LNCaP clone FGC (cell line): ENCODE measurements at regions not wholly inside any gene's neighbourhood (a gene's known extent, or its start where the extent isn't known, plus 50 kb on each side); places are given as distances from the start of the nearest gene placed in this dataset.

Experiments
- DNase-seq: peaks from one replicate; pipeline ENCODE4 v3.0.0-alpha.2; 2011; ENCODE audit warnings: low read depth
- H3K4me3 ChIP-seq: 2 replicates; pipeline ENCODE4 v1.5.1; 2011; ENCODE audit warnings: mild to moderate bottlenecking, low read depth, low read length, control low read depth
- TF ChIP-seq, protein P1 (sequence below): IDR thresholded peaks from 2 replicates; pipeline ENCODE4 v1.5.1; 2012; ENCODE audit warnings: mild to moderate bottlenecking; ENCODE audit not compliant: control insufficient read depth, insufficient read depth; ENCODE audit errors: extremely low read depth

DNA sequence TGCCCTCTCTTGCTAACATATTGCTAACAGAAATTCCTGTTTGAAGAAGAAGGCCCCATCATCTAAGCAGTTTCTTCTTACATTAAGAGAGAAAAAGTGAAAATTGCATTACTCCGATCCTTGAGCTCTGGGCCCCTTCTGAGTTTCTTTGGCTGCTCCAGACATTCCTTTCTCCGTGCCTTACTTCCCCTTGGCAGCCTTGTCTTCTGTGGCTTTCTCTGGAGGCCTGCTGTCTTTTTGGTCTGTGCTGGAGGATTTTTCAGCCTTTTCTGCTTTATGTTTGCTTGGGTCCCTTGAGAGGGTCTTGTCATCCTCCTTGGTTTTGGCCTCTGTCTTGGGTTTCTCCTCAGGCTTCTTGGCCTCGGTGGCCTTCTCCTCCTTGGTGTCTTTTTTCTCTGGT, 378.8 kb upstream of the CHD6 start:
- TF ChIP-seq, protein P1, sequence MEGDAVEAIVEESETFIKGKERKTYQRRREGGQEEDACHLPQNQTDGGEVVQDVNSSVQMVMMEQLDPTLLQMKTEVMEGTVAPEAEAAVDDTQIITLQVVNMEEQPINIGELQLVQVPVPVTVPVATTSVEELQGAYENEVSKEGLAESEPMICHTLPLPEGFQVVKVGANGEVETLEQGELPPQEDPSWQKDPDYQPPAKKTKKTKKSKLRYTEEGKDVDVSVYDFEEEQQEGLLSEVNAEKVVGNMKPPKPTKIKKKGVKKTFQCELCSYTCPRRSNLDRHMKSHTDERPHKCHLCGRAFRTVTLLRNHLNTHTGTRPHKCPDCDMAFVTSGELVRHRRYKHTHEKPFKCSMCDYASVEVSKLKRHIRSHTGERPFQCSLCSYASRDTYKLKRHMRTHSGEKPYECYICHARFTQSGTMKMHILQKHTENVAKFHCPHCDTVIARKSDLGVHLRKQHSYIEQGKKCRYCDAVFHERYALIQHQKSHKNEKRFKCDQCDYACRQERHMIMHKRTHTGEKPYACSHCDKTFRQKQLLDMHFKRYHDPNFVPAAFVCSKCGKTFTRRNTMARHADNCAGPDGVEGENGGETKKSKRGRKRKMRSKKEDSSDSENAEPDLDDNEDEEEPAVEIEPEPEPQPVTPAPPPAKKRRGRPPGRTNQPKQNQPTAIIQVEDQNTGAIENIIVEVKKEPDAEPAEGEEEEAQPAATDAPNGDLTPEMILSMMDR: no peak
- no peak for DNase-seq
- H3K4me3 ChIP-seq: no peak overlapping the region

DNA sequence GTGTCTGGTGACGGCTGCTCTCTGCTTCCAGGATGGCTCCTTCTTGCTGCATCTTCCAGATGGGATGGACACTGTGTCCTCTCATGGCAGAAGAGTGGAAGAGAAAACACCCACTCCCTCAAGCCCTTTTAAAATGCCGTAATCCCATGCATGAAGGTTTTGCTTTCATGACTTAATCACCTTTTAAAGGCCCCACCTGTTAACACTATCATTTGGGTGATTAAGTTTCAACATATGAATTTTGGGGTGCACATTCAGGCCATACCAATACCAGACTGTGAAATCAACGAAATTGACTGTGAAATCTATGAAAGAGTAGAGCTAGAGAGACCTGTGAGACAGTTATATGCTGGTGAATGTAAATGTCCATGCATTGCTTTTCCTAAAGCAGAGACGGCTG, 374.3 kb upstream of the CHD6 start:
- H3K4me3 ChIP-seq: no peak overlapping the region
- DNase-seq: no peak
- TF ChIP-seq, protein P1: no peak

DNA sequence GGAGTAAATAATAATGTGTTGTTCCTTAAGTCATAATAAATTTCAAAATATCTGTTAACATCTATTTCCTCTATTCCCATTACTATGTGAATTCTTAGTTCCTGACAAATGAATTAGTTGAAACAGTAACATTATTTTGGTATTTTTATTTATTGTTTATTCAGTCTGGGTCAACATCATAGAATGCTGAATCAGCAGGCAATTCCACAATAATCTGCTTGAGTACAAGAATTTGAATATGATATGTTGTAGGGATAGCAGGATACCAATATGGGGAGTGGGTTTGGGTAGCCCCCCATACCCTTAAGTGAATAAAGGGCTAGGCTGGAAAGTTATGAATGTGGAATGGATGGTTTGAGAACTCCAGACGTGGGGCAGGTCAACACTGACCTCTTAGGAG, 373.2 kb upstream of the CHD6 start:
- no peak for DNase-seq
- TF ChIP-seq, protein P1: no peak
- no peak overlapping the region for H3K4me3 ChIP-seq

DNA sequence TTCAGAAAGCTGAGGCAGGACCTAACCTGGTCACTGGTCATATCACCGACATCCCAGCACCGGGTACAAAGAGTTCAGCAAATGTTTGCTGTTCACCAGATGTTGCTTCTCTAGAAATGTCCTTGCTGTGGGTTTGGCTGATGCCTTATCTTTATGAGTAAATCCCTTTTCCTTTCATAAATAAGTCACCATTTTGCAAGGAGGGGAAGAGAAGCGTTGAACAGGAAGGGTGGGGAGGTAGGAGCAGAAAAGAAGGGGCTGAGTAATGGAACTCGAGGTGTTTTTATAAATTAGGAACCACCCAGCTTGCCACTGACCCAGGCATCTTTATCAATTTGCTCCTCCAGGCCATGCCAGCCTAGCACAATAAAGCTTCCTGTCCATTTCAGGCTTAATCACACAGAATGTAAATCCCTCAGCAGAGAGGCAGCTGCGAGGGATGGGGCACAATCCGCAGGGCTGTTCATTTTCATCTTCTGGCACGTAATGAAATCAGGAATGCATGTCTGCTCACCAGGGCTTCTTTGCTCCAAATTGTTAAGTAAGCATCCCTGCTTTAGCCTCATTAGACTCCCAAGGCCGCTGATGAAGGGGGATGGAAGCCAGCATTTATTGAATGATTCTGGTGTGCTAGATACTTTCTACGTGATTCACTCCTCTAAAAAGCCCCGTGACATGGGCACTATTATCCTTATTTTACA, 371.9 kb upstream of the CHD6 start:
- DNase-seq: no peak
- no peak overlapping the region for H3K4me3 ChIP-seq
- TF ChIP-seq, protein P1: no peak

DNA sequence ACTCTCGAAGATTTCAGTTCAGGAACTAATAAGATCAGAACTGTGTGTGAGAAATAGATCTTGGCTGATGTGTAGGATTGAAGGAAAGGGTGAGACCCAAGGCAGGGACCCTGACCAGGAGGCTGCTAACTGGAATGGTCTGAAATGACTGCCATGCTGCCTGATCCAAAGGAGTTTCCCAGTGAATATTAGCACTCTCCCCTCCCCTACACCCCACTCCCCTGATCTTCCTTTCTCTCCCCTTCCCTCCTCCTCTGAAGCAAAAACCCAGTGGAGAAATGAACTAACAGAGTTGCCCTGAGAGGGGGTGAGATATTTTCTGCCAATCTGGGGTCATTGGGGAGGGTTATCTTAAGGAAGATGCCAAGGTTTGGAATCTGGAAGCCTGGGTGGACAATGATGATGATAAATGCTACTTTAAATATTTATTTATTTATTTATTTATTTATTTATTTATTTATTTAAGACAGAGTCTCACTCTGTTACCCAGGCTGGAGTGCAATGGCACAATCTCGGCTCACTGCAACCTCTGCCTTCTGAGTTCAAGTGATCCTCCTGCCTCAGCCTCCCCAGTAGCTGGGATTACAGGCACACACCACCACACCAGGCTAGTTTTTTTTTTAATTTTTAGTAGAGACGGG, 371.0 kb upstream of the CHD6 start:
- TF ChIP-seq, protein P1: no peak
- H3K4me3 ChIP-seq: no peak overlapping the region
- no peak for DNase-seq

DNA sequence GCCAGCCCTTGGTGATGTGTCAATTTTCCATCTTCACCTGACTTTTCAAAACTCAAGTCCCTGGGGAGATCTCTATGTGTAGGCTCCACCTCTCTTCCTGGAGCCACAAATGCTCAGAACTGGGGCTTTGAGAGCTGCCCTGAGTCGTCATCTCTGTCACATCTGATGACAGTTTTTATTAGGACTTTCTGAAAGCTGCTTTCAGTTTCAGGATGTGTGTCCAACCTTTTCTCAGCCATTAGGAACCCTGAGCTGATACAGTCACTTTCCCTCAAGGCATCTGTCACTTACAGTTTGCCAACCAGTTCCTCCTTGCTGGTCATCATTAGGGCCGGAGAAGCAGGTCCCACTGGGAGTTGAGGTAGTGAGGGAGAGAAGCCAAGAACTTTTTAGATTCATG, 365.9 kb upstream of the CHD6 start:
- TF ChIP-seq, protein P1: no peak
- DNase-seq: no peak
- no peak overlapping the region for H3K4me3 ChIP-seq

DNA sequence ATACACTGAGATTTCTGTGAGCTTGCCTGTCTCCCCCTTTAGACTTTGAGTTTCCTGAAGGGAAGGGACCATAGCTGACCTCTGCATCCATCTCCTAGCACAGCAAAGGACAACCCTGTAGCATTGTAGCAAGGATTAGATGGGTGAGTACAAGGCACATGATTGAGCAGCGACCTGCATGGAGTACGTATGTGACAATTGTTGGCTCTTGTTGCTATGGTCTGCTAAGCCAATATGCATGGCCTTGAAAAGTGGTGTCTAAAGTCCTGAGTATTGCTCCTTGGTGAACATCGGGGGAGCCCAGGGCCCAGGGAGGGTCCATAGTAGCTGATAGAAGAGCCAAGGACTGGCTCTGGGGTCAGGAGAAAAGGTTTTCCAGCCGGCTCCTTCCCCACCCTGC, 365.0 kb upstream of the CHD6 start:
- DNase-seq: no peak
- TF ChIP-seq, protein P1: no peak
- no peak overlapping the region for H3K4me3 ChIP-seq
